IPS DF 19.7 (cell line): ENCODE measurements at regions not wholly inside any gene's neighbourhood (a gene's known extent, or its start where the extent isn't known, plus 50 kb on each side); places are given as distances from the start of the nearest gene placed in this dataset.

Experiments
- DNase-seq: peaks from one replicate; pipeline ENCODE4 v3.0.0-alpha.2; 2013; ENCODE audit warnings: low read depth, low spot score

- DNase-seq, result no peak
Measured at GRCh38 chr7:18312482-18312881, 183.1 kb upstream of the HDAC9 start.

- DNase-seq, result no peak
Measured at GRCh38 chr7:18313965-18314364, 181.6 kb upstream of the HDAC9 start.

DNA sequence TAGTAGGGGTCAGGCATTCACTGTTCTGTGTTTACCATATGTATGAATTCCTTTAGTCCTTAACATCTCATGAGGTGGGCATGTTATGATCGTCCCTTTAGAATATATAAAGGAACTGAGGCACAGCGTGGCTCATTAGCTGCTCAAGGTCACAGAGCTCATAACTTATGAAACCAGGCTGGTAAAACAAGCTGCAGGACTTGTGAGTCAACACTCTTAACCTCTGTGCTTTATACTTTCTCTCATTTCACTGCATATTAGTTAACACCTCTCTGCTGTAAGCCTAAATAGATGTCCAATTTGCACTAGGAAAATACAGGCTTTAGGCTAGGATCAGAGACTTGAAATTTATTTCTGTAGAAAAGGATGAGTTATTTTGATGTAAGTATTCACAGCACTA, 180.3 kb upstream of the HDAC9 start:
- no peak for DNase-seq

- no peak for DNase-seq
Measured at GRCh38 chr7:18317941-18318340, 177.6 kb upstream of the HDAC9 start.

DNA sequence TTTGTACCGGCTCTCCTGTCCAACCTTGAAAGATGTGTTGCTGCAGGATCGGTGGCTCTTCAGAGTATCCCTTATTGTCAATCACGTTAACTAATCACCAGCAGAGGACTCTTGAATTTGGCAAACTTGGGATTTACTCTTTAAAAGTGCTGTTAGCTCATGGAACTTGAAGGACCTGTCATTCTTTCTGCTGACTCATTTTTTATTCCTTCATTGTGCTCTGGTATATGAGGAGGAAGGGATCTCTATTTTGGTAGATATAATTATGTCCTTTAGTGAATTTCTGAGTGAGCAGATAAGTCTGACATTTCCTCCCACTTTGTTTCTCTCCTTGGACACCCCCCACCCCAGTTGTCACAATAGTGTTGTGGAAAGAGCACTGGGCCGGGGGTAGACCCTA, 175.1 kb upstream of the HDAC9 start:
- DNase-seq, result no peak

DNA sequence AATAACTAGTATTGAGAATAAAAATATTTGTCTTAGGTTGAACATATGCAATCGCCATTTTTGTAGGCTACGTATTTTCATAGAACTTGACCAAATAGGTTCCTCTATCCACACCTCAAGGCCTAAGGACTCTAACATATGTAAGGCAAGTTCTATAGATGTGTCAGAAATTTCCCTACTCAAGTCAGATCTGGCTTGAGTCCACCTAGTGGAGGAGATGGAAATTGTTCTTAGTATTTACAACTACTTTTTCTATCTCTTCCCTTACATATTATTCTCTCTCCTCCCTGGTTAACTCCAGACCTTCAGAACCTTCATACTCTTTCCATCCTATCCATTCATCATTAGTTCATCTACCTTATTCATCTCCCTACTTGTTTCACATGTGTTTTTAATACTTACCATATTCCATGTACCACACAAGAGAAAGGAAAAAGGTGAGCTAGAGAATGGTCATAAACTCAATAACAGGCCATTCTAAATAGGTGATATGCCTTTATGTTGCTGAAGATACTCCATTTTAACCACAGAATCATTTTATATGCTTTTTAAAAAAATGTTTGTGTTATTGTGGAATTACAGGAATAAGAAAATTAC, 174.5 kb upstream of the HDAC9 start:
- peak; percentile 17 for DNase-seq

- no peak for DNase-seq
Measured at GRCh38 chr7:18330548-18330947, 165.0 kb upstream of the HDAC9 start.

DNA sequence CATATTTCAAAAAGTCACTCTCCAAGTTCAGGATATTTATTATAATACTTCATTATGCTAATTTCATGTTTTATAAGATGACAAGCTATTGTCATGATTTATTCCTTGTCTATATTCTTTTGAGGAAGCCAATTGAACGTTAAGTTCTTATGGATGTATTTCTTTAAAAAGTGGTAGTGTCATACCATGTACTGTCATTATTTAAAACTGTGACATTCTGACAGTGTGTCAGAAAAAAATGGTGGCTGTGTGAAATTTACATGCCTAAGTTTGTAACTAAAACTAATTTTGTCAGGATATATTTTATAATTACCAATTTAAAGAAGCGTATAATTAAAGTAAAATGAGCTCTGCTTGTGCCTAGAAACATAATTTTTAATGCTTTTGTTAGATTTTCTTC, 158.9 kb upstream of the HDAC9 start:
- no peak for DNase-seq

DNA sequence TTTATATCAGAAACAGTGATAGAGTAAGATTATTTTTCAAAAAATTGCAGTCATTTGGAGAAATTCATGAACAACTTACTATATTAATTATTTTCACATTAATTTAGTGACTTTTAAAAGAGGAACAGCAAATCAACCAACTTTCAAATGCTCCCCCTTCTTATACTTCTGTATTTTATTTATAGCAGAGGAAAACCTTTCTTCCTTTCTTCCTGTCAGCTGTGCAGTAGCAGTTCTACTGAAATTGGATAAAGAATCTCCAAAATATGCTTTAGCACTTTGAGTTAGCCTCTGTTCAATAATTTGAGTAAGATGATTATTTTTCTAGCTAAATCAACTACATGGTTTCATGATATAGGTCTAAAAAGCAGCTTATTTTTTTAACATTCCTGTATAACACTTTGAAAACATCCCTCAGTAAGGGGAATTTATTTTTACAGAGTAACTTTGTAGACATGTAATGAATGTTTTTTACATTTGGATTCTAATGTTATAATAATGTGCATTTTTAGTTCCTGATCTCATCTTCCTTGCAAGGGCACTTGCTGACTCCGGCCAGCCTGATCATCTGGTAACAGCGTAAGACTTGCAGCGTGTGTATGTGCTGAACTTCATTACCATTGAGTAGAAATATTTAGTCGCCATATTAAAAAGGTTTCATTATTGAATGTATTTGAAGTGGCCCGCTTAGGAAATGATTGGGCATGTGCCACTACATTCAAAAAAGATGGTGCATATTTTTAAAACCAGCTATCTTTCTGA, 158.3 kb upstream of the HDAC9 start:
- no peak for DNase-seq

GRCh38 chr7:18338910-18339523, 156.5 kb upstream of the HDAC9 start:
- no peak for DNase-seq

- no peak for DNase-seq
Measured at GRCh38 chr7:18341756-18342155, 153.8 kb upstream of the HDAC9 start.

DNA sequence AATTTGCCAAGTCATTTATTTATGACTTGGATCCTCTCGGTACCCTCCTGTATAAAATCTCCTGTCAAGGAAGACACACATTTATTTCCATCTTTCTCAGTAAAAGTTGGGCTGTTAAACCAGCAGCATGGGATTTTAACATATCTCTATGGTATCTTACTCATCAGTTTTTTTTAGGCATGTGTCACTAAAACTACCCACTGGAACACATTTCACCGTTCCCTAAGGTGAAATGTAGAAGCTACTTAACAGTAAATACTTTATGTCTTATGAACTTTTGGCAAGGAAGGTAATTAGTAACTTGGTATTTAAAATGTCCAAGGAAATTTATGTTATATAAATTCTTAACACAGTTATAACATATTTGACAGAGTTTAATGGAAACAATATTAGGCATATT, 152.5 kb upstream of the HDAC9 start:
- no peak for DNase-seq

GRCh38 chr7:18344536-18344935, 151.0 kb upstream of the HDAC9 start:
- DNase-seq, result no peak

GRCh38 chr7:18345641-18346234, 149.8 kb upstream of the HDAC9 start:
- DNase-seq, result no peak

- DNase-seq, result no peak
Measured at GRCh38 chr7:18347170-18347569, 148.4 kb upstream of the HDAC9 start.

DNA sequence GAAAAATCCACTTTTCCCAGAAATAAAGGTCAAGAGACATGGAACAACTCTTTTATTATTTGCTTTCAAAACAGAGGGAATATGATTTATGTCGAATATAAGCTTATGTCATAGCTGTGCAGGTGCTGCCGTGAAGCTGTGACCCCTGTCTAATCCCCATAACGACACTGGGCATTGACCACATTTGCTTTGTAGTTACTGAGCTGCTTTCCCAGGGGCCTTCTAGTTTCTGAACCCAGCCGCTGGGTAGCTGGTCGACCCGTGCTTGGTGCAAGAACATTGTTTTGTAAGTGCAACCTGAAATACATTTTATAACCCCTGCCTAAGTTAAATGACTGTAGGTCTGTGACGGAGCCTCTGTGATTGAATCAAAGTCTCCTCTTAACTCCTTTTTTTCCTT, 144.9 kb upstream of the HDAC9 start:
- DNase-seq, result no peak

DNA sequence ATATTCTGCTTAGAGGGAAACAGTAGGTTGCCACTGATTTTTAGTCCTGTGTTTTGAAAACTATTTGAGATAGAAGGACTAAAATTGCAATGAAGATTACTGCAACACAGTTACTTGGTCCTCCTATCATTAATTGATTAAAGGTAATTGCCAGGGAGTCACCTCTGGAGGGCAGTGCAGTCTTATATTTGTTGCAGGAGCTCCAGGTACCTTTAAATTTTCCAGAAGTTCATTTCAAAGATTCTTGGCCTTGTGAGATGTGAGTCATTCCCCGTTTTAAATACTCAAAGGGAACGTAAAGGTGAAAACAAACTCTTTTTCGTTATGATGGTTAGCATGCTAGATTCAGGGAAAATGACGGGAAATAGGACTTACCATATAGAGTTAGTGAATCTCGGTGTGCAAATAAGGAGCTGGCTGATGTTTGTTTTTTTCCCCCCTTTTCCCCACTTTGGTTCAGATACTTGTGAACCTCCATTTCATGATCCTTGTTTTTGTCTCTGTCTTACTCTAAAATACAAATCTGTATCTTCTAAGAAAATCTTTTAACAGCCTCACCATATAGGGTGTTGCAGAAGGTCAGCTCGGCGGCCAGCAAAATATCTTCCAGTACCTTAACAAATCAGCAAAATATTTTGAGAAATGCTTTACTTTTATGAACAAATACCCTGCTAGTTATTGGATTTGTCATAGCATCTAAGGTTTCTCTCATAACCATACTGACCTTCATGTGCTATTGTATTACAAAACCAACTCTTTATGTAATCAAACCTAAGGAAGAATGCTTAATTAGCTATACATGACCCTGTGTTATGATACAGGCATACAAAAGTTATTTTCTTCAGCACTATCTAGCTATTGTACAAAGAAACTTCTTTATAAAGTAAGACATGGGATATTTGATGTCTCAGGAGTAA, 143.0 kb upstream of the HDAC9 start:
- no peak for DNase-seq

DNA sequence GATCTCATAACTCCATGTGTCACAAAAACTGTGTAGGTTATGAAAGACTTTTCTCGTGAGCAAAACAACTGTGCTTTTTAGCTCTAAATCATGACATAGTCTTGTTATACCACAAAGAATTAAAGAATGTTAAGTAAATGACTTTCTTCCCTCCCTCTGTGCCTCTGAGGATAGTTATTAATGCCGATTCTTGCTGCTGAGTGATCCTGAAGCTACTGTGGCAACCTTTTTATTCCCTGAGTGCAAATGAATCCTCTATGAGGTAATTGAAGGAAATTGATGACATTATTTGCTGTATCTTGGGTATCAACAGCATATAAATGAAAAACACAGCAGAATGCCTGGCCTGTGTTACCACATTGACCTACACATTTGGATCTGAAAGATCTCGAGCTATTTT, 142.2 kb upstream of the HDAC9 start:
- no peak for DNase-seq

- DNase-seq, result no peak
Measured at GRCh38 chr7:18354108-18355085, 141.2 kb upstream of the HDAC9 start.

DNA sequence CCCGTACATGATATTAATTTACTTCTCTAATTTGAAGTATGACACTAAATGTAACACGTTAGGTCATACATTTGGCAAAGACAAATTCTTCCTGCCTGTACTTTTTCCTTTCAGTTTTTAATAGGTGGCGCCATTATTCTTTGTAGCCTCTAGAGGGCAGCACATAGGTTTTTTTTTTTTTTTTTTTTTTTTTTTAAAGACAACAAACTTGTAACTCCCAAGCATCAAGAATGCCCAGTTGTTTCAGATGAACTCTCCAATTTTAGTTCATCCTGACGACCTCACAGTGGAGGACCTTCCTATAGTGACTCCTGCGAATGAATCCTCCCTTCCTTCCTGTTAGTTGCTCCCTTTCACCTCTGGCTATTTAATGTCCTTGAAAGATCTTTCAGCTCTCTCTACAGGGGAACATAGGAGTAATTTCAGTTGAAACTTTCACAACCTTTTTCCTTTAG, 139.3 kb upstream of the HDAC9 start:
- no peak for DNase-seq
